ENCODE measurements at regions not wholly inside any gene's neighbourhood (a gene's known extent, or its start where the extent isn't known, plus 50 kb on each side); places are given as distances from the start of the nearest gene placed in this dataset.

GRCh38 chr4:133498149-133498548, 349.1 kb downstream of the PCDH10 start:
- TF ChIP-seq CTCF (IDR thresholded peaks at IDR 0.05) (no peak), POLR2A (IDR thresholded peaks at IDR 0.05) (no peak)
